Fibroblast of upper back skin (primary cell): ENCODE measurements at regions not wholly inside any gene's neighbourhood (a gene's known extent, or its start where the extent isn't known, plus 50 kb on each side); places are given as distances from the start of the nearest gene placed in this dataset.

Experiments
- DNase-seq: peaks from one replicate; pipeline ENCODE4 v3.0.0-alpha.2; 2013

- peak; percentile 6 for DNase-seq
These were observed 55.1 kb upstream of the LAMA2 start for GRCh38 chr6:128827675-128828464.

GRCh38 chr6:128826606-128827005, 56.3 kb upstream of the LAMA2 start:
- no peak for DNase-seq

- DNase-seq: no peak
These were observed 60.7 kb upstream of the LAMA2 start for GRCh38 chr6:128822271-128822670.

GRCh38 chr6:128821116-128821515, 61.8 kb upstream of the LAMA2 start:
- no peak for DNase-seq

- DNase-seq: no peak
These were observed 74.1 kb upstream of the LAMA2 start for GRCh38 chr6:128808856-128809255.

- peak; percentile 48 for DNase-seq
These were observed 75.4 kb upstream of the LAMA2 start for GRCh38 chr6:128807577-128807976.

- no peak for DNase-seq
These were observed 76.7 kb upstream of the LAMA2 start for GRCh38 chr6:128806261-128806660.

- DNase-seq: peak; percentile 42
These were observed 79.0 kb upstream of the LAMA2 start for GRCh38 chr6:128803911-128804310.

- DNase-seq: no peak
These were observed 81.3 kb upstream of the LAMA2 start for GRCh38 chr6:128801621-128802020.

- DNase-seq: no peak
These were observed 98.7 kb upstream of the LAMA2 start for GRCh38 chr6:128784266-128784665.

- DNase-seq: no peak
These were observed 114.8 kb upstream of the LAMA2 start for GRCh38 chr6:128768187-128768586.

GRCh38 chr6:128767705-128768104, 115.2 kb upstream of the LAMA2 start:
- no peak for DNase-seq

- DNase-seq: no peak
These were observed 115.8 kb upstream of the LAMA2 start for GRCh38 chr6:128767150-128767549.

GRCh38 chr6:128763599-128764300, 119.2 kb upstream of the LAMA2 start:
- no peak for DNase-seq

- no peak for DNase-seq
These were observed 123.0 kb upstream of the LAMA2 start for GRCh38 chr6:128759901-128760300.

GRCh38 chr6:128759447-128759846, 123.5 kb upstream of the LAMA2 start:
- DNase-seq: no peak

GRCh38 chr6:128757961-128758360, 125.0 kb upstream of the LAMA2 start:
- no peak for DNase-seq

GRCh38 chr6:128754658-128755256, 128.2 kb upstream of the LAMA2 start:
- DNase-seq: no peak

- DNase-seq: no peak
These were observed 138.8 kb upstream of the LAMA2 start for GRCh38 chr6:128743974-128744765.

- DNase-seq: no peak
These were observed 140.0 kb upstream of the LAMA2 start for GRCh38 chr6:128742900-128743299.

GRCh38 chr6:128740951-128741350, 142.0 kb upstream of the LAMA2 start:
- DNase-seq: no peak

- no peak for DNase-seq
These were observed 143.8 kb upstream of the LAMA2 start for GRCh38 chr6:128739112-128739511.

GRCh38 chr6:128738112-128738511, 144.8 kb upstream of the LAMA2 start:
- DNase-seq: no peak
